ENCODE measurements at regions not wholly inside any gene's neighbourhood (a gene's known extent, or its start where the extent isn't known, plus 50 kb on each side); places are given as distances from the start of the nearest gene placed in this dataset.
"Not testable (repeated sequence)": the region's sequence is repeated elsewhere in the genome, so short reads cannot be mapped to it uniquely, and the experiment has no call there.

DNA sequence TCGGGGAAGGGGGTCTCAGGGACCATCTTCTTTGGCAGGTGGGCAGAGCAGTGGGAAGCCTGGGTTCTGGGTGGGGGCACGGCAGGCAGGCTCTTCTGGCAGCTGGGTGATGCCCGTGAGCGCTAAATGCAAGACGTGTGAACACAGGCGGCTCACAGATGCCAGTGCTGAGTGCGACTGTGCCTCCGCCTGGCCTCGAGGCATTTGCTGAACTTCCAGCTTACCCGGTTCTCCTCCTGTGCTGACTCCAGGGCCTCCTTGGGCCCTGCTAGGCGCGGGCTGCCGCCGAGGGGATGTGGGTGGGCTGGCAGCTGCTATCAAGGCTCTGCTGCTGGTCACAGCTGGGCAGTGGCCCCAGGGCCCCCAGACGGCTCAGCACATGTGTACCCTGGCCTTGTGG lies 3947.8 kb upstream of the TPTE start:
- TF ChIP-seq, protein P1, sequence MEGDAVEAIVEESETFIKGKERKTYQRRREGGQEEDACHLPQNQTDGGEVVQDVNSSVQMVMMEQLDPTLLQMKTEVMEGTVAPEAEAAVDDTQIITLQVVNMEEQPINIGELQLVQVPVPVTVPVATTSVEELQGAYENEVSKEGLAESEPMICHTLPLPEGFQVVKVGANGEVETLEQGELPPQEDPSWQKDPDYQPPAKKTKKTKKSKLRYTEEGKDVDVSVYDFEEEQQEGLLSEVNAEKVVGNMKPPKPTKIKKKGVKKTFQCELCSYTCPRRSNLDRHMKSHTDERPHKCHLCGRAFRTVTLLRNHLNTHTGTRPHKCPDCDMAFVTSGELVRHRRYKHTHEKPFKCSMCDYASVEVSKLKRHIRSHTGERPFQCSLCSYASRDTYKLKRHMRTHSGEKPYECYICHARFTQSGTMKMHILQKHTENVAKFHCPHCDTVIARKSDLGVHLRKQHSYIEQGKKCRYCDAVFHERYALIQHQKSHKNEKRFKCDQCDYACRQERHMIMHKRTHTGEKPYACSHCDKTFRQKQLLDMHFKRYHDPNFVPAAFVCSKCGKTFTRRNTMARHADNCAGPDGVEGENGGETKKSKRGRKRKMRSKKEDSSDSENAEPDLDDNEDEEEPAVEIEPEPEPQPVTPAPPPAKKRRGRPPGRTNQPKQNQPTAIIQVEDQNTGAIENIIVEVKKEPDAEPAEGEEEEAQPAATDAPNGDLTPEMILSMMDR (IDR thresholded peaks at IDR 0.05): not testable (repeated sequence)
- TF ChIP-seq POLR2A (IDR thresholded peaks at IDR 0.05): not testable (repeated sequence)
